Type B pancreatic cell (in vitro differentiated cells): ENCODE measurements at regions not wholly inside any gene's neighbourhood (a gene's known extent, or its start where the extent isn't known, plus 50 kb on each side); places are given as distances from the start of the nearest gene placed in this dataset.

Experiments used
- DNase-seq: peaks from one replicate; pipeline ENCODE4 v3.0.0; 2021; ENCODE audit warnings: mixed read lengths; ENCODE audit not compliant: unreplicated experiment; ENCODE audit errors: extremely low spot score
- H3K27ac Mint-ChIP-seq: 2 replicates; pipeline ENCODE4 v1.8.0; 2021; ENCODE audit warnings: mild to moderate bottlenecking, mixed read lengths
- H3K27me3 Mint-ChIP-seq: 2 replicates; pipeline ENCODE4 v1.8.0; 2021; ENCODE audit warnings: mixed read lengths
- H3K36me3 Mint-ChIP-seq: 2 replicates; pipeline ENCODE4 v1.8.0; 2021; ENCODE audit warnings: mixed read lengths
- H3K4me1 Mint-ChIP-seq: one replicate; pipeline ENCODE4 v1.8.0; 2021; ENCODE audit warnings: mixed read lengths; ENCODE audit not compliant: unreplicated experiment
- H3K4me3 Mint-ChIP-seq: 2 replicates; pipeline ENCODE4 v1.8.0; 2021; ENCODE audit warnings: mild to moderate bottlenecking, mixed read lengths
- H3K9me3 Mint-ChIP-seq: 2 replicates; pipeline ENCODE4 v1.8.0; 2021; ENCODE audit warnings: mixed read lengths
- CTCF ChIP-seq: fragments of 200-600 bp; sonication (generic); conservative IDR thresholded peaks from 2 replicates; pipeline ENCODE4 v1.5.0; 2021; ENCODE audit warnings: antibody characterized with exemption, mild to moderate bottlenecking

GRCh38 chr20:39328347-39328746 is 366.2 kb downstream of the DHX35 start:
- H3K9me3 Mint-ChIP-seq: no peaks in the 10 kb centered on the region
- no peak overlapping the region for H3K27ac Mint-ChIP-seq
- TF ChIP-seq CTCF: no peak
- DNase-seq: no peak
- H3K4me1 Mint-ChIP-seq: peaks cover 4% of the 10 kb centered on the region
- peaks cover 24% of the 10 kb centered on the region for H3K27me3 Mint-ChIP-seq
- H3K36me3 Mint-ChIP-seq: peaks cover 4% of the 10 kb centered on the region
- H3K4me3 Mint-ChIP-seq: no peak overlapping the region

GRCh38 chr20:39326050-39326449 is 363.9 kb downstream of the DHX35 start:
- DNase-seq: no peak
- Mint-ChIP-seq H3K27me3 (peaks cover 32% of the 10 kb centered on the region), H3K4me3 (no peak overlapping the region), H3K4me1 (peaks cover 4% of the 10 kb centered on the region), H3K9me3 (no peaks in the 10 kb centered on the region), H3K27ac (no peak overlapping the region), H3K36me3 (peaks cover 4% of the 10 kb centered on the region)
- no peak for TF ChIP-seq CTCF

- Mint-ChIP-seq H3K4me1 (no peaks in the 10 kb centered on the region), H3K27me3 (peaks cover 46% of the 10 kb centered on the region), H3K9me3 (no peaks in the 10 kb centered on the region), H3K27ac (no peak overlapping the region), H3K36me3 (no peaks in the 10 kb centered on the region), H3K4me3 (no peak overlapping the region)
- DNase-seq: no peak
- no peak for TF ChIP-seq CTCF
Observed at GRCh38 chr20:39318911-39319310, 356.8 kb downstream of the DHX35 start.

GRCh38 chr20:39312676-39313075 is 350.5 kb downstream of the DHX35 start:
- Mint-ChIP-seq H3K27ac (no peak overlapping the region), H3K9me3 (no peaks in the 10 kb centered on the region), H3K4me1 (no peaks in the 10 kb centered on the region), H3K4me3 (no peak overlapping the region), H3K36me3 (no peaks in the 10 kb centered on the region), H3K27me3 (peaks cover 35% of the 10 kb centered on the region)
- DNase-seq: no peak
- no peak for TF ChIP-seq CTCF

- Mint-ChIP-seq H3K4me3 (no peak overlapping the region), H3K27ac (no peak overlapping the region), H3K9me3 (no peaks in the 10 kb centered on the region), H3K4me1 (no peaks in the 10 kb centered on the region), H3K36me3 (no peaks in the 10 kb centered on the region), H3K27me3 (peaks cover 31% of the 10 kb centered on the region)
- no peak for DNase-seq
- TF ChIP-seq CTCF: no peak
Observed at GRCh38 chr20:39311851-39312506, 349.8 kb downstream of the DHX35 start.
